Fibroblast of gingiva (primary cell): ENCODE measurements at regions not wholly inside any gene's neighbourhood (a gene's known extent, or its start where the extent isn't known, plus 50 kb on each side); places are given as distances from the start of the nearest gene placed in this dataset.

Experiments
- DNase-seq: peaks from one replicate; pipeline ENCODE4 v3.0.0-alpha.2; 2011; ENCODE audit warnings: low read depth

DNA sequence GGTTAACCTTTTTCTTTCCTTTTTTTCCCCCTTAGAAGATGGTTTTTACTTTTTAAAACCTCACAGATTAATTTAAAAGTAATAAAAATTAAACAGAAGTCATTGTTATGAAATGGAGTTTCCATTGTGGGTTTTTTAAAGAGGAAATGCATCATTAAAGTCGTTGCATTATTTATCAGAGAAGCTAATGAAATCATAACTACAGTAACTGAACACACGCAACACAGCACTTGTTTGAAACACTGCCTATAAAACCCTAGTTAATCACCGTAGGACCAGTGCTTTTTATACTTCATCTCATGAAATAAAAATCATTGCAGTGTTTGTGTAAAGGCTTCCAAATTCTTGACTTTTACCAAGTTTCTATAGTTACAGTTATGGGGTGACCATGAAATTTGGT is 82.4 kb upstream of the NTRK2 start:
- no peak for DNase-seq

DNA sequence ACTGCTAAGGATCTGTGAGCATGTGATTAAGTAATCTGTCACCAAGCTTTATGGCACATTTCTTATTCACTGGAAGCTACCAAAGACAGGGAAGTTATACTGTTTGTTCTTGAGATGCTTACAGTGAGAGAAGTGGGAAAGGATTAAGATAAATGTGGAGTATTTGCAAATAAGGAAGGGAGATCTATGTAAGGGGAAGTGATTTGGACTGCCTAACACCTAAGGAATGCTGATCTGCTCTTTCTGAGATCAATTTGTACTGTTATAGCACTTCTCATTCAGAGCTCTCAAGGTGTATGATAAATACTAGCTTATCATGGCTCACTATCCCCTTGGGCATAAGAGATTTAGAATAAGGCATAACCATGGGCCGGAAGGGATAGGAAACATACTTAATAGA is 80.0 kb upstream of the NTRK2 start:
- no peak for DNase-seq

DNA sequence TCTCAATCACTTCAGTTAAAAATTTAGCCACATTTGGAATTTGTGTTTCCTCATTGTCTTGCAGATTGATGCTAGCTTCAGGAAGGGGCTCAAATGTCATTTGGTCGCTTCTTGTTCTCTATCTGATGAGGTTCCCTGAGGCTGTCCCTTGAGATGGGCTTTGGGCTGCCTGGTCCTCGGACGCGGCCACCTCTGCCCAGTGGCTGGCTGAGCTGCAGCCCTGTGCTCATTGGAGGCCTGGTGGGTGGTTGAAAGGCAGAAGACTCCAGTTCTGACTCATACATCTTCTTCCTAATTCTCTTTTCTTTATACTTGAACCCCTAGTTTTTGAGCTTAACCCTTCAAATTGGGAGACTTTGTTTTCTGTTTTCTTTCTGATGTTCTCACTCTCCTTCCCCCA is 78.8 kb upstream of the NTRK2 start:
- DNase-seq = no peak

DNA sequence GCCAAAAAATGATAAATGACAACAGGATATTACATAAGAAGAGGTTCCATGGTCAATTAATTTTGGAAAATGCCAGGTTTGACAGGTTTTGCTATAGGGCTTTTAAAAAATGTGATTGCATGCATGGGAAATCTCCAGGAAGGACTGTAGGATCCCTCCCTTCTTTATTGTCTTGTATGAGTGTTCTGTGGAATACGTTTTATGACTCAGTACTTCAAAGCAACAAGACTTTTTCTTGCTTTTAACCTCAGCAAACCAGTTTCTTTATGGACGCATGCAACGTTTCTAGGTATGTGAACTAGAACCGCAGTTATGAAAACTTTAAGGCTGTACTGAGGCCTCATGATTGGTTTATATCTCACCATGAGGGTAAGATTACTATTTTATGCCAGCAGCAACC is 76.6 kb upstream of the NTRK2 start:
- no peak for DNase-seq

DNA sequence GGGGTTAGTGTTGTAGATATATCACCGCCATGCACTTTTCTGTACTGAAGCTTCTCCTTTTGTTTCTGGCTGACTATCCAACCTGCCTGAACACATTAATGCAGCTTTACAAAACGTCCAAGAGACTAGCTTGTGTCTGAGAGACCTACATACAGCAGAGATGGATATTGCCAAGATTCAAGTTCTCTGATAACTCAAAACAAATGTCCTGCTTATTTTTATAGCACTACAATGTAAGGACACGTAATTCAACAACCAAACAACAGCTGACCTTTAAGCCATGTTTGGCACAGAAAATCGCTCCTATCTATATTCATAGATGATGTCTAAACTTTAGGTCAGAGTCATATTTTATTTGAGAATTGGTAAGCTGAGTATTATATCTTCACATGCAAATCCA is 76.2 kb upstream of the NTRK2 start:
- DNase-seq = no peak

DNA sequence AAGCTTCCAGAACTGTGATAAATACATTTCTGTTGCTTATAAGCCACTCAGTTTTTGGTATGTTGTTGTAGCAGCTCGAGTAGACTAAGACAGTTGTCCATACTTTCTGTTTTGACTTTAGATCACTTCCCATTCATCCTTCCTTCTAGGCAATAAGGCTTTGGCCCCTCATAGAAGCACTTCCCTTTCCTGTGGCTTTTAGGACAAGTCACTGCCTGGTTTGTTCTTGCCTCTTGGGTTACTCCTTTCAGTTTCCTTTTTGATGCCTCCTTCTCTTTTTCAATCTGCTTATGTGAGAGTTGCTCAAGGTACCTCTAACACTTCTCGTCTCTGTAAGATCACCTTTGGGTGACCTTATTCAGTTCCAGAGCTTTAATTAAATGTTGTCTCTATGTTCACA is 72.4 kb upstream of the NTRK2 start:
- no peak for DNase-seq

DNA sequence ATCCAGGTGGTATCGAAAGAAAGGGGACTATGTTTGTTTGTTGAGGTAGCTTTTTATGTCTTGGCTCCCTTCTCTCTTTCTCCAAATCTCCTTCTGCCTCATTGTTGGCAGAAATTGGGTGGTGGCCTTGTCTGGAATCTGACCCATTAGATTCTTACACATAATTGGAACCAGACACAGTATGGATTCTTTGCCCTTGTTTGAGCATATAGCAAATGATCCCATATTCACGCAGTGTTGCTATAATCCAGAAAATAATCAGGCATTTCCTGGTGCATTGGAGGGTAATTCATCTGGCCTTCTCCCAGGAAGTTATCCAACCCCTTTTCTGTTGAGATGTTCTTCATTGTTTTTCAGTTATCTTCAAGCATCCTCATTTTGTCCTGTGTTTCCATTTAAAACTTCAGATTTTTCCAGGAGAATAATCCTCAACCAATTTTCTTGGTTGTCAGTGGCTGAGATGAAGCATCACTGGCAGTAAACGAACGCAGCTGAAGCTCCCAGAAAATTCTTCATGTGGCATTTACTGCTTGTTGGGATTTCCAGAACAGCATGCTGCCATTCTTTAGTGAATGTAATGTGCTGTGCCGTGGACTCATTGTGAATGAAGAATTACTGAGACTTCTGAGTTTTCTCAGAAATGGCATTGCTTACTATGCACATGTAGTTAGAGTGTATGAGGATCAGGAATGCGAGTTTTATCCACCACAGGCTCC is 70.5 kb upstream of the NTRK2 start:
- DNase-seq = no peak

DNA sequence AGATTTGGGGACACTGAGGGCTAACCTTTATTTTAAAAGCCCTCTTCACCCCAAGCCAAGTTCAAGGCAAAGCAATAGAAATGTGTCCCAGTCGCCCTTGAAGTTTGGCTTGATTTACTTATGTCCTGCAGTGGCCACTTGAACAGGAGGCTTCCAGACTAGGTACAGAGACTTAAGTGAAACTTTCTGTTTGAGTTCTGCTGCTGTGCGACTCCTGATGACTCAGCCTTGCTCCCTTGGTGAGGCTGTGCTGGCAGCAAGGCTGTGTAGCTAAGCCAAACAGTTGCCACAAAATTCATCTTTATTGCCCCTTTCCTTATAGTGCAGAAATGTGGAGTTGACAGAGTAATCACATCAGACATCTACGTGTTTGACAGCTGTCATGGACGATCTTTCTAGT is 68.8 kb upstream of the NTRK2 start:
- DNase-seq = no peak

DNA sequence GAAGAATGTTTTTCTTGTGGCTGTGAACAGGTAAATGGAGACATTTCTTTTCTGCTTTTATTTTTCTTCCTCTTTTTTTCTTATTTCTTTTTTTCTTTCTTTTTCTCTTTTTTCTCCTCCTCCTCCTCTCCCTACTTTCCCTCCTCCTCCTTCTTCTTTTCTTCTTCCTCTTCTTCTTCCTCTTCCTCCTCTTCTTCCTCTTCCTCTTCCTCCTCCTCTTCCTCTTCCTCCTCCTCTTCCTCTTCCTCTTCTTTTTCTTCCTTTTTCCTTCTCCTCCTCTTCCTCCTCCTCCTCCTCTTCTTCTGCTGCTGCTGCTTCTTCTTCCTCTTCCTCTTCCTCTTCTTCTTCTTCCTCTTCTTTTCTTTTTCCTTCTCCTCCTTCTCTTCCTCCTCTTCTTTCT is 65.3 kb upstream of the NTRK2 start:
- DNase-seq = no peak

DNA sequence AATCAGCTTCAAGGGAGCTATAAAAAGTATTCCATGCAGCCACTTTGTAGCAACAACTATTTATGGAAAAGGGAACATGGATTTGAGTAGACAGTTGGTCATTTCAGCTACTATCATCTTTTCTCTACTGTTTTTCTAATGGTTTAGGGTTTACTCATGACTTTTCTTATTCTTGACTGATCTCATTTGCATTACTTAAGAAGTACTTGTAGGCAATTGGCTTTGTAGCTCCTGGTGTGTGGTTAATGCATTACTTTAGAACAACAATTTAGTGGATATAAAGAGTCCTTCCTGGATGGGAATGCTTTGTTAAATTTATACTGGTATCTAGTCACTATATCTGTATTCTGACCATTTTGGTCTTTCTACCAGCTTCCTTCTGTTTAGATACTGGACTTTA is 59.8 kb upstream of the NTRK2 start:
- no peak for DNase-seq

DNA sequence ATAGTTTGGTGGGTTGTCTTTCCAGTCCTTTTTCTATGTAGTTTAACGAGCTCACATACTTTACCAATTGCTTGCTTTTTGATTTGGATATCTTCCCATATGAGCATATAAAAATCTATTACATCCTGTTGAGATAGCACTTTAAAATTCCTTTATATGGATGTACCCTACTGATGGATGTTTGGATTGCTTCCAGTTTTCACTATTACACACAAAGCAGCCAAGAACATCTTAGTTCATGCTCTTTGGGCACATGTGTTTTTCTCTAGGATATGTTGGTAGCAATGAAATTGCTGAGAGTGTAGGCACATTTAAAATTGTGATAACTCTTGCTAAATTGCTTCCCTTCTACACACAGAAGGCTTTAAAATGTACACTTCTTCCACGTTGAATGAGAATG is 56.1 kb upstream of the NTRK2 start:
- DNase-seq = no peak

DNA sequence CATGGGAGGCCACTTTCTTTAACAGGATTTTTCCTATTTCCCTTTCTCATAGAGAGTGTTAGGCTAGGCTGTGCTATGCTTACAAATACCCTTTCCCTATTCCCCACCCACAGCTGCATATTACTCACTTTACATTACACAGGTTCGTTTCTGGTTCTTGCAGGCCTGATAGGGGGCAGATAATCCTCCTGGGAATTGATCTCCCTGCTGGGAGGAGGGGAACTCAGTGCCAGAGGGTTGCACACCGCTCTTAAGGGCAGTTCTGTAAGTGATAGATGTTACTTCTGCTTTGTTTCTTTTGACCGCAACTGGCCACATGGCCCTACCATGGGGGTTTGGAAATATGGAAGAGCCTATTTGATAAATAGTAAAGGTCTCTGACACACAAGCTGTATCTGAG is 54.0 kb upstream of the NTRK2 start:
- DNase-seq = no peak

DNA sequence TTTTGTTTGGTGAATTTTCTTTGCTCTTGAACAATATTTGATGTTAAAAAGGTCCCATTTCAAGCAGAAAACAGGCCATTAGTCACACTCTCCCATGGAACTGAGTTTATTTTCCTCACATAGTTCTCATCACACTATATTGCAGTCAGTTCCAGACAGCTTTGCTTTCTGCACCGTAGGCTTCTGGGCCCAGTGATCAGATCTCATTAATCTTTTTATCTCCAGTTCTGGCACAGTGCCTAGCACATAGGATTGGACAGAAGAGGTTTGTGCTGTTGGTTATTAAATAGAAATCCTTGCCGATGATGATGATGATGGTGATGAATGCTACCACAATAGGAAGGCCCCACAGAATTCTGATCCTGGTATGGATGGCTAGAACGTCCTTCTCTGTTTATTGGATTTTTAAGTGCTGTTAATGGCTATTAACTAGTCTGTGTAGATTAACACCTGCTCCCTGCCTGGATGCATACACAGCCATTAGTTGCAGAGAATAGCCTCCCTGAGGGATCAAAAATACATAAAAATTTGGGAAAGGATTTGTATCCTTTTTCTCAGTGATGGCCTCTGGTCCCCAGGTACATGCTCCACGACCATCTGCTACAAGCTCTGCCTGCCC is 52.0 kb upstream of the NTRK2 start:
- DNase-seq = no peak
